ENCODE measurements at regions not wholly inside any gene's neighbourhood (a gene's known extent, or its start where the extent isn't known, plus 50 kb on each side); places are given as distances from the start of the nearest gene placed in this dataset.
"Not testable (repeated sequence)": the region's sequence is repeated elsewhere in the genome, so short reads cannot be mapped to it uniquely, and the experiment has no call there.

DNA sequence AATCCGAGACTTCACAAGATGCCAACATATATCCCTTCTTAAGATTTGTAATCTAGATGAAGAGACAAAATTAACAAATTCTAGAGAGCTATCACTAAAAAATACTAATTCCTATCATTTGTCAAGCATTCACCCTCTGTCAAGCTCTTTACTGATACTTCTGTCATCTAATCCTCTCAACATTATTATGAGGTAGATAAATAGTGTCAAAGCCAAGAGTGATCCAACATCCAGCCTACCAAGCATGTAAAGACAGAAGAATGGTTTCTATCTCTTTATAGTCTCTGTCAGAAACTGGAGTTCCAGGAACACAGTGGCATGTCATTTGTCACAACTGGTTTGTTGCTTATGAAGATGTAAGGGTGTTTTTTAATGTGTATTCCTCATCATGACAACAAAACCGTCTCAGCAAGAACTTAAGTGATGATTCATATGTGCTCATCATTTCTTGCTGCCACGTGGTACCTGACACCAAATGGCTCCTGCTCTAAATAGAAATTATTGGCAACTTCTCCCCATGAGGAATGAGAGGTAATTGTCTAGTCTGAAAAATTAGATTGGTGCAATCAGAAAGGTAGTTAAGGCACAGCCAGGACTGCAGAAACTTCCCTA, 196.8 kb downstream of the TOX3 start:
- Histone ChIP-seq H3K27me3 (ENCODE audit: control insufficient read depth, insufficient read depth, low read length) (no peaks in the 10 kb centered on the region), H3K27ac (ENCODE audit: low read length) (no peak overlapping the region), H3K9me3 (ENCODE audit: control insufficient read depth, insufficient read depth, low read length) (no peaks in the 10 kb centered on the region), H3K4me3 (ENCODE audit: low read length) (no peak overlapping the region), H3K4me1 (ENCODE audit: control insufficient read depth, insufficient read depth, low read length) (no peaks in the 10 kb centered on the region), H3K36me3 (ENCODE audit: control insufficient read depth, insufficient read depth, low read length) (no peaks in the 10 kb centered on the region)
- no peak overlapping the region for H3K4me3 Mint-ChIP-seq
- DNase-seq (no peak), ATAC-seq (no peak)
- H3K9me3 Mint-ChIP-seq, result peaks cover 2 to 4% of the 10 kb centered on the region in 2 donors
- TF ChIP-seq, protein P1, sequence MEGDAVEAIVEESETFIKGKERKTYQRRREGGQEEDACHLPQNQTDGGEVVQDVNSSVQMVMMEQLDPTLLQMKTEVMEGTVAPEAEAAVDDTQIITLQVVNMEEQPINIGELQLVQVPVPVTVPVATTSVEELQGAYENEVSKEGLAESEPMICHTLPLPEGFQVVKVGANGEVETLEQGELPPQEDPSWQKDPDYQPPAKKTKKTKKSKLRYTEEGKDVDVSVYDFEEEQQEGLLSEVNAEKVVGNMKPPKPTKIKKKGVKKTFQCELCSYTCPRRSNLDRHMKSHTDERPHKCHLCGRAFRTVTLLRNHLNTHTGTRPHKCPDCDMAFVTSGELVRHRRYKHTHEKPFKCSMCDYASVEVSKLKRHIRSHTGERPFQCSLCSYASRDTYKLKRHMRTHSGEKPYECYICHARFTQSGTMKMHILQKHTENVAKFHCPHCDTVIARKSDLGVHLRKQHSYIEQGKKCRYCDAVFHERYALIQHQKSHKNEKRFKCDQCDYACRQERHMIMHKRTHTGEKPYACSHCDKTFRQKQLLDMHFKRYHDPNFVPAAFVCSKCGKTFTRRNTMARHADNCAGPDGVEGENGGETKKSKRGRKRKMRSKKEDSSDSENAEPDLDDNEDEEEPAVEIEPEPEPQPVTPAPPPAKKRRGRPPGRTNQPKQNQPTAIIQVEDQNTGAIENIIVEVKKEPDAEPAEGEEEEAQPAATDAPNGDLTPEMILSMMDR (IDR thresholded peaks at IDR 0.05), result no peak
- WGBS (ENCODE audit: insufficient coverage), result 60% methylated on average over 2 of the region's 3 CpGs
- no peak overlapping the region for H3K27ac Mint-ChIP-seq
- no peaks in the 10 kb centered on the region for H3K27me3 Mint-ChIP-seq (ENCODE audit: low read depth in 2 of 2)
- H3K4me1 Mint-ChIP-seq, result no peaks in the 10 kb centered on the region
- intact Hi-C loops (cut with micrococcal nuclease), result no loop called here
- H3K36me3 Mint-ChIP-seq, result no peaks in the 10 kb centered on the region

DNA sequence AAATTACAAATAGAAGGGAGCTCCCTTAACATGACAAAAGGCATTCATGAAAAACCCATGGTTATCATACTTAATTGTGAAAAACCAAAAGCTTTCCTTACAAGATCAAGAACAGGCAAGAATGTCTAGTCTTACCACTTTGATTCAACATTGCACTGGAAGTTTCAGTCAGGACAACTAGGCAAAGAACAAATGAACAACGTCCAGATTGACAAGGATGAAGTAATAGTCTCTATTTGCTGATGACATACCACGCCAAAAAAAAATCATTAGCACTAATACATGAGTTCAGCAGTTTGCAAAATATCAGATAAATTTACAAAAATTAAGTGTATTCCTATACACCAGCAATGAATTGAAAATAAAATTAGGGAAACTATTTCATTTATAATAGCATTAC, 200.2 kb downstream of the TOX3 start:
- Mint-ChIP-seq H3K9me3 (peaks cover 4 to 7% of the 10 kb centered on the region in 2 donors), H3K36me3 (no peaks in the 10 kb centered on the region), H3K4me3 (no peak overlapping the region), H3K27me3 (ENCODE audit: low read depth in 2 of 2) (no peaks in the 10 kb centered on the region), H3K27ac (no peak overlapping the region), H3K4me1 (no peaks in the 10 kb centered on the region)
- Histone ChIP-seq H3K27ac (ENCODE audit: low read length) (no peak overlapping the region), H3K4me1 (ENCODE audit: control insufficient read depth, insufficient read depth, low read length) (no peaks in the 10 kb centered on the region), H3K4me3 (ENCODE audit: low read length) (no peak overlapping the region), H3K9me3 (ENCODE audit: control insufficient read depth, insufficient read depth, low read length) (no peaks in the 10 kb centered on the region), H3K27me3 (ENCODE audit: control insufficient read depth, insufficient read depth, low read length) (no peaks in the 10 kb centered on the region), H3K36me3 (ENCODE audit: control insufficient read depth, insufficient read depth, low read length) (no peaks in the 10 kb centered on the region)
- ATAC-seq (no peak), DNase-seq (no peak)
- intact Hi-C loops (cut with micrococcal nuclease), result no loop called here
- WGBS (ENCODE audit: insufficient coverage), result 88% methylated on average over 1 of the region's 2 CpGs
- TF ChIP-seq, protein P1 (IDR thresholded peaks at IDR 0.05), result no peak

DNA sequence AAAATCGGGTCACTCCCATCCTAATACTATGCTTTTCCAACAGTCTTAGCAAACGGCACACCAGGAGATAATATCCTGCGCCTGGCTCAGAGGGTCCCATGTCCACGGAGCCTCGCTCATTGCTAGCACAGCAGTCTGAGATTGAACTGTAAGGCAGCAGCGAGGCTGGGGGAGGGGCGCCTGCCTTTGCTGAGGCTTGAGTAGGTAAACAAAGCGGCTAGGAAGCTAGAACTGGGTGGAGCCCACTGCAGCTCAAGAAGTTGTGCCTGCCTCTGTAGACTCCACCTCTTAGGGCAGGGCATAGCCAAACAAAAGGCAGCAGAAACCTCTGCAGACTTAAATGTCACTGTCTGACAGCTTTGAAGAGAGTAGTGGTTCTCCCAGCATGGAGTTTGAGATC, 213.3 kb downstream of the TOX3 start:
- H3K27me3 ChIP-seq (ENCODE audit: control insufficient read depth, insufficient read depth, low read length); H3K4me3 Mint-ChIP-seq; H3K27ac Mint-ChIP-seq; H3K36me3 ChIP-seq (ENCODE audit: control insufficient read depth, insufficient read depth, low read length); H3K36me3 Mint-ChIP-seq; intact Hi-C loops (cut with micrococcal nuclease); DNase-seq; ATAC-seq; H3K4me3 ChIP-seq (ENCODE audit: low read length); H3K27ac ChIP-seq (ENCODE audit: low read length); H3K9me3 ChIP-seq (ENCODE audit: control insufficient read depth, insufficient read depth, low read length); H3K4me1 Mint-ChIP-seq; H3K27me3 Mint-ChIP-seq (ENCODE audit: low read depth in 2 of 2); H3K4me1 ChIP-seq (ENCODE audit: control insufficient read depth, insufficient read depth, low read length): not testable (repeated sequence)
- WGBS (ENCODE audit: insufficient coverage), result 89% methylated on average over 8 of the region's 8 CpGs
- peaks cover 6 to 11% of the 10 kb centered on the region in 2 donors for H3K9me3 Mint-ChIP-seq

DNA sequence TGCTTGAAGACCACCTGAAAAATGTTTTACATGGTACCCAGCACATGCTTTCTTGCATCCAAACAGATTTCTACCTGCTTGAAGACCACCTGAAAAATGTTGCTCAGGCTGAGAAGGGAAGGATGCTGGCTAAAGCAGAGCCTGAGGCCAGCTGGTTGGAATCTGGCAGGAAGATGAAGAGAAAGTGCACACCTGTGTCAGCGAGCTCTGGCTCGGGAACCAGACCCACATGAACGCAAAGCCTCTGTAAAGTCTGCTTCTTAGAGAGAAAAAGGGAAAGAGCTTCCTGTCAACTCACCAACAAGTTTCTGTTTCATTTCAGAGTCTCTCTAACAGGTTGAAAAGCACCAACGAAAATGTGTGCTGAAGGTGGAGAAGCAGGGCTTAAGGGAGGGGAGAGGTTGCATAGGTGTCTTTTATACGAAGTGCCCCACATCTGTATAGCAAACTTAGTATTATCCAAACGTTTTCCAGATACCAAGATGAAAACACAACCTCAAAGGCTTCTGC, 226.0 kb downstream of the TOX3 start:
- no peaks in the 10 kb centered on the region for H3K36me3 ChIP-seq (ENCODE audit: control insufficient read depth, insufficient read depth, low read length)
- H3K4me1 ChIP-seq (ENCODE audit: control insufficient read depth, insufficient read depth, low read length), result no peaks in the 10 kb centered on the region
- ATAC-seq (no peak), DNase-seq (no peak)
- intact Hi-C loops (cut with micrococcal nuclease), result no loop called here
- 78% methylated on average over 4 of the region's 6 CpGs for WGBS (ENCODE audit: insufficient coverage)
- no peaks in the 10 kb centered on the region for H3K27me3 ChIP-seq (ENCODE audit: control insufficient read depth, insufficient read depth, low read length)
- no peak overlapping the region for H3K27ac ChIP-seq (ENCODE audit: low read length)
- no peaks in the 10 kb centered on the region for H3K9me3 ChIP-seq (ENCODE audit: control insufficient read depth, insufficient read depth, low read length)
- no peak overlapping the region for H3K4me3 ChIP-seq (ENCODE audit: low read length)
- TF ChIP-seq, protein P1 (IDR thresholded peaks at IDR 0.05), result no peak
- peaks cover 8 to 11% of the 10 kb centered on the region in 2 donors for H3K9me3 Mint-ChIP-seq
- no peaks in the 10 kb centered on the region for H3K36me3 Mint-ChIP-seq
- H3K4me3 Mint-ChIP-seq, result no peak overlapping the region
- no peak overlapping the region for H3K27ac Mint-ChIP-seq
- no peaks in the 10 kb centered on the region for H3K27me3 Mint-ChIP-seq (ENCODE audit: low read depth in 2 of 2)
- H3K4me1 Mint-ChIP-seq, result no peaks in the 10 kb centered on the region
